ENCODE measurements at regions not wholly inside any gene's neighbourhood (a gene's known extent, or its start where the extent isn't known, plus 50 kb on each side); places are given as distances from the start of the nearest gene placed in this dataset.

- TF ChIP-seq EZH2 (IDR thresholded peaks at IDR 0.05; ENCODE audit: borderline replicate concordance, insufficient read depth, low read length, poor library complexity, severe bottlenecking) (no peak), REST (IDR thresholded peaks at IDR 0.05; ENCODE audit: borderline replicate concordance) (no peak), POLR2AphosphoS5 (IDR thresholded peaks at IDR 0.05) (no peak), EP300 (conservative IDR thresholded peaks at IDR 0.05; ENCODE audit: poor library complexity, severe bottlenecking) (no peak), SMC3 (conservative IDR thresholded peaks at IDR 0.05; ENCODE audit: poor library complexity) (no peak), RAD21 (conservative IDR thresholded peaks at IDR 0.05) (no peak), MXI1 (conservative IDR thresholded peaks at IDR 0.05; ENCODE audit: poor library complexity, severe bottlenecking) (no peak), CTCF (IDR thresholded peaks at IDR 0.05; ENCODE audit: poor library complexity, severe bottlenecking) (no peak), TAF1 (IDR thresholded peaks at IDR 0.05; ENCODE audit: low read depth) (no peak)
- Histone ChIP-seq H3K27me3 (ENCODE audit: insufficient read depth, low read depth, low read length) (no peaks in the 10 kb centered on the region), H3K36me3 (ENCODE audit: insufficient read depth, low read length) (no peaks in the 10 kb centered on the region), H3K9ac (ENCODE audit: low read length) (no peak overlapping the region), H3K4me3 (ENCODE audit: low read length) (no peak overlapping the region), H3K27ac (ENCODE audit: low read length) (no peak overlapping the region), H3F3A (ENCODE audit: insufficient read depth, low read length, poor library complexity, severe bottlenecking) (no peaks in the 10 kb centered on the region), H3K9me2 (ENCODE audit: insufficient read depth, low read length) (no peaks in the 10 kb centered on the region), H3K79me2 (replicated peaks; ENCODE audit: insufficient read depth, low read length) (no peaks in the 10 kb centered on the region), H3K9me3 (ENCODE audit: low read length) (no peaks in the 10 kb centered on the region), H3K4me2 (ENCODE audit: low read length) (no peak overlapping the region), H2AFZ (ENCODE audit: low read depth, low read length) (no peak overlapping the region), H4K20me1 (ENCODE audit: insufficient read depth) (no peaks in the 10 kb centered on the region)
Measured at GRCh38 chr3:191070201-191070600, 128.8 kb upstream of the OSTN start.

- no peak overlapping the region for H3K9ac ChIP-seq (ENCODE audit: low read length)
- H3K27ac ChIP-seq (ENCODE audit: low read length), result no peak overlapping the region
- no peaks in the 10 kb centered on the region for H3K36me3 ChIP-seq (ENCODE audit: insufficient read depth, low read length)
- no peaks in the 10 kb centered on the region for H3F3A ChIP-seq (ENCODE audit: insufficient read depth, low read length, poor library complexity, severe bottlenecking)
- no peaks in the 10 kb centered on the region for H4K20me1 ChIP-seq (ENCODE audit: insufficient read depth)
- H3K79me2 ChIP-seq (replicated peaks; ENCODE audit: insufficient read depth, low read length), result no peaks in the 10 kb centered on the region
- no peak overlapping the region for H3K4me3 ChIP-seq (ENCODE audit: low read length)
- no peaks in the 10 kb centered on the region for H3K27me3 ChIP-seq (ENCODE audit: insufficient read depth, low read depth, low read length)
- H3K9me3 ChIP-seq (ENCODE audit: low read length), result no peaks in the 10 kb centered on the region
- TF ChIP-seq RAD21 (conservative IDR thresholded peaks at IDR 0.05) (no peak), EP300 (conservative IDR thresholded peaks at IDR 0.05; ENCODE audit: poor library complexity, severe bottlenecking) (no peak)
- no peaks in the 10 kb centered on the region for H3K9me2 ChIP-seq (ENCODE audit: insufficient read depth, low read length)
- H2AFZ ChIP-seq (ENCODE audit: low read depth, low read length), result no peak overlapping the region
- no peak overlapping the region for H3K4me2 ChIP-seq (ENCODE audit: low read length)
Measured at GRCh38 chr3:191068946-191069813, 129.9 kb upstream of the OSTN start.

All from neural cell (in vitro differentiated cells).